ENCODE measurements at regions not wholly inside any gene's neighbourhood (a gene's known extent, or its start where the extent isn't known, plus 50 kb on each side); places are given as distances from the start of the nearest gene placed in this dataset.

DNA sequence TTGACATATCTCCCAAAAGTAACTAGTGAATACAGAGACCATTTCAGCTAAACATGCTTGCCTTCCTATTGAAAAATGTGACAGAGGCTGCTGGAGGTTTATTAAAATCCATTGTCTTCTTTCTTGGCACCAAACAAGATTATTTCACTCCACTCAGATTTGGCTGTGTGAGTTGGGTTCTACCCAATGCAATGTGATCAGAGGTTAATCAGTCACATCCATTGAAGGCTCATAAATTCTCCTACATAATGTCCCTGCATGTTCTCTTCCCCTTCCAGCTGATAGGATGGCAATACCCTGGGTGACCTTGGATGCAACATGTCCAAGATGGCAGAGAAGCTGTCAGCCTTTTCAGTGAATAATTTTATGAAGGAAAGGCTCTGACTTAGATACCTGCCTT is 54.5 kb downstream of the TKTL2 start:
- ChIA-PET CTCF (interaction anchor here (0.8 to 1.1 kb wide), 2 partner anchors 9 to 22 kb away, joined by 3 to 4 read pairs; no protein-coding TSS in a partner anchor), POLR2A (no interaction called here)
- TF ChIP-seq CTCF (IDR thresholded peaks at IDR 0.05; ENCODE audit: control extremely low read depth, extremely low read depth, low read depth, missing control alignments): no peak
- DNase-seq (ENCODE audit: extremely low spot score): no peak

GRCh38 chr4:163415668-163416067 is 57.9 kb downstream of the TKTL2 start:
- CTCF ChIA-PET: no interaction called here
- DNase-seq (ENCODE audit: extremely low spot score): no peak
- POLR2A ChIA-PET: no interaction called here
- no peak for TF ChIP-seq CTCF (IDR thresholded peaks at IDR 0.05; ENCODE audit: control extremely low read depth, extremely low read depth, low read depth, missing control alignments)

GRCh38 chr4:163414275-163414674 is 59.3 kb downstream of the TKTL2 start:
- CTCF ChIA-PET: no interaction called here
- no peak for DNase-seq (ENCODE audit: extremely low spot score)
- POLR2A ChIA-PET: no interaction called here
- no peak for TF ChIP-seq CTCF (IDR thresholded peaks at IDR 0.05; ENCODE audit: control extremely low read depth, extremely low read depth, low read depth, missing control alignments)

- CTCF ChIA-PET: interaction anchor here (1.0 kb wide), 1 partner anchor 16 kb away, joined by 3 read pairs; no protein-coding TSS in a partner anchor
- POLR2A ChIA-PET: no interaction called here
- DNase-seq (ENCODE audit: extremely low spot score): no peak
These were observed 60.9 kb downstream of the NPY5R start for GRCh38 chr4:163404580-163404979.

DNA sequence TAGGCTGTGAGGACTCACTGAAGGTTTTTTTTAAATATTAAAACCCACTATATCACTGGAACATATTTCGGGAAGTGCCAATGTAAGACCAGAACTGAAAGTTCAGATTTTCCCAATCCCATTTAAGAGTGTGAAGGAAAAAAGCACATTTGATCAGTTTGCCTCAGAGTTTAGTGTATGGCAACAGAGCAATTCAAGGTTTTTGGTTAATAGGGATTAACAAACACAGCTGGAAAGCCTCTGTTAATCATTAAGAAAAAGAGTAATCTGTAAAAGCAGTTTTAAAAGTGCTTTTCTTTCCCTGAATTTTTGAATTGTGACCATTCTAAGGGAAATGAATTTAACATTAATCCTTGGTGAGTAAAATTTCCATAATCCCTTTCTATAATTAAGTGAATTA is 60.4 kb downstream of the NPY5R start:
- DNase-seq (ENCODE audit: extremely low spot score): no peak
- ChIA-PET CTCF (no interaction called here), POLR2A (no interaction called here)
- TF ChIP-seq CTCF (IDR thresholded peaks at IDR 0.05; ENCODE audit: control extremely low read depth, extremely low read depth, low read depth, missing control alignments): no peak

More at GRCh38 chr4:163404580-163404979, 60.9 kb downstream of the NPY5R start:
- TF ChIP-seq CTCF (IDR thresholded peaks at IDR 0.05; ENCODE audit: control extremely low read depth, extremely low read depth, low read depth, missing control alignments): no peak
